ENCODE measurements at regions not wholly inside any gene's neighbourhood (a gene's known extent, or its start where the extent isn't known, plus 50 kb on each side); places are given as distances from the start of the nearest gene placed in this dataset.

GRCh38 chr1:30638086-30638485 lies 85.3 kb downstream of the MATN1 start:
- no peak for DNase-seq (ENCODE audit: low read depth)

GRCh38 chr1:30637183-30637980 lies 86.0 kb downstream of the MATN1 start:
- DNase-seq (ENCODE audit: low read depth) = no peak

GRCh38 chr1:30636621-30637020 lies 86.8 kb downstream of the MATN1 start:
- DNase-seq (ENCODE audit: low read depth) = no peak

- DNase-seq (ENCODE audit: low read depth) = no peak
Observed at GRCh38 chr1:30635391-30635975, 87.9 kb downstream of the MATN1 start.

GRCh38 chr1:30634507-30634906 lies 88.9 kb downstream of the MATN1 start:
- no peak for DNase-seq (ENCODE audit: low read depth)

- DNase-seq (ENCODE audit: low read depth) = no peak
Observed at GRCh38 chr1:30633294-30633693, 90.1 kb downstream of the MATN1 start.

- no peak for DNase-seq (ENCODE audit: low read depth)
Observed at GRCh38 chr1:30632481-30632880, 90.9 kb downstream of the MATN1 start.

- DNase-seq (ENCODE audit: low read depth) = no peak
Observed at GRCh38 chr1:30631700-30632099, 91.7 kb downstream of the MATN1 start.

GRCh38 chr1:30629501-30629900 lies 93.9 kb downstream of the MATN1 start:
- no peak for DNase-seq (ENCODE audit: low read depth)

- no peak for DNase-seq (ENCODE audit: low read depth)
Observed at GRCh38 chr1:30627994-30628393, 95.4 kb downstream of the MATN1 start.

- no peak for DNase-seq (ENCODE audit: low read depth)
Observed at GRCh38 chr1:30627206-30627605, 96.2 kb downstream of the MATN1 start.

GRCh38 chr1:30623431-30623830 lies 100.0 kb downstream of the MATN1 start:
- DNase-seq (ENCODE audit: low read depth) = no peak

- DNase-seq (ENCODE audit: low read depth) = no peak
Observed at GRCh38 chr1:30619619-30620018, 103.8 kb downstream of the MATN1 start.

- no peak for DNase-seq (ENCODE audit: low read depth)
Observed at GRCh38 chr1:30618335-30618747, 105.0 kb downstream of the MATN1 start.

GRCh38 chr1:30616759-30617158 lies 106.6 kb downstream of the MATN1 start:
- DNase-seq (ENCODE audit: low read depth) = no peak

- DNase-seq (ENCODE audit: low read depth) = no peak
Observed at GRCh38 chr1:30615816-30616590, 107.4 kb downstream of the MATN1 start.

GRCh38 chr1:30615076-30615795 lies 108.1 kb downstream of the MATN1 start:
- no peak for DNase-seq (ENCODE audit: low read depth)

GRCh38 chr1:30613188-30613587 lies 110.2 kb downstream of the MATN1 start:
- DNase-seq (ENCODE audit: low read depth) = no peak

- DNase-seq (ENCODE audit: low read depth) = no peak
Observed at GRCh38 chr1:30612536-30613065, 110.8 kb downstream of the MATN1 start.

GRCh38 chr1:30611741-30612309 lies 111.6 kb downstream of the MATN1 start:
- DNase-seq (ENCODE audit: low read depth) = no peak

GRCh38 chr1:30610917-30611316 lies 112.5 kb downstream of the MATN1 start:
- DNase-seq (ENCODE audit: low read depth) = no peak

Measured in LHCN-M2 (cell line).